ENCODE measurements at regions not wholly inside any gene's neighbourhood (a gene's known extent, or its start where the extent isn't known, plus 50 kb on each side); places are given as distances from the start of the nearest gene placed in this dataset.

DNA sequence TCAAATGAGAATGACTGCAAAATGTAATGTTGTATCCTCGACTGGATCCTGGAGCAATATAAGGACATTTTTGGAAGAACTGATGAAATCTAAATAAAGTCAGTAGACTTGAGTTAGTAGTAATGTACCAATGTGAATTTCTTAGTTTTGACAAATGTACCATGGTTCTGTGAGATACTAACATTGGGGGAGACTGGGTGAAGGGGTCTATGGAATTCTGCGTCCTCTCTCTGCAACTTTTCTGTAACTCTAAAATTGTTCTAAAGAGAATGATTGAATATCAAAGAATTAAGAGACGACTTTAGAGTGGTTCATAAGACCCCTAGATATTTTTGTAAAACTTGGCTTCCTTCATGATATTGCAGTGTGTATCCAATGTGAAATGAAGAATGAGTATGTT is 59.2 kb upstream of the KAZN start:
- peaks cover 0 to 3% (median 0%) of the 10 kb centered on the region in 4 donors for H3K9me3 ChIP-seq (ENCODE audit: control insufficient read depth in 4 of 4, insufficient read depth in 3 of 4, low read length in 3 of 4)
- H3K4me3 ChIP-seq, result no peak overlapping the region
- no peaks in the 10 kb centered on the region for H3K36me3 ChIP-seq (ENCODE audit: control insufficient read depth in 4 of 4, insufficient read depth in 4 of 4, low read length in 4 of 4)
- no peak for DNase-seq
- ATAC-seq (ENCODE audit: insufficient read depth, low FRiP score), result no peak
- no peak overlapping the region for H3K27ac ChIP-seq (ENCODE audit: low read depth in 1 of 2, low read length in 1 of 2)
- peaks cover 0 to 8% (median 0%) of the 10 kb centered on the region in 5 donors for H3K4me1 ChIP-seq (ENCODE audit: control insufficient read depth in 5 of 5, insufficient read depth in 5 of 5, low read length in 5 of 5)
- H3K9ac ChIP-seq (ENCODE audit: insufficient read depth in 1 of 2, low read length in 2 of 2), result no peak overlapping the region
- no peaks in the 10 kb centered on the region for H3K27me3 ChIP-seq (ENCODE audit: control insufficient read depth in 3 of 3, insufficient read depth in 3 of 3, low read length in 2 of 3)
- WGBS, 2 donors, result 90 to 91% methylated on average over 3 of the region's 3 CpGs
- TF ChIP-seq, protein P1, sequence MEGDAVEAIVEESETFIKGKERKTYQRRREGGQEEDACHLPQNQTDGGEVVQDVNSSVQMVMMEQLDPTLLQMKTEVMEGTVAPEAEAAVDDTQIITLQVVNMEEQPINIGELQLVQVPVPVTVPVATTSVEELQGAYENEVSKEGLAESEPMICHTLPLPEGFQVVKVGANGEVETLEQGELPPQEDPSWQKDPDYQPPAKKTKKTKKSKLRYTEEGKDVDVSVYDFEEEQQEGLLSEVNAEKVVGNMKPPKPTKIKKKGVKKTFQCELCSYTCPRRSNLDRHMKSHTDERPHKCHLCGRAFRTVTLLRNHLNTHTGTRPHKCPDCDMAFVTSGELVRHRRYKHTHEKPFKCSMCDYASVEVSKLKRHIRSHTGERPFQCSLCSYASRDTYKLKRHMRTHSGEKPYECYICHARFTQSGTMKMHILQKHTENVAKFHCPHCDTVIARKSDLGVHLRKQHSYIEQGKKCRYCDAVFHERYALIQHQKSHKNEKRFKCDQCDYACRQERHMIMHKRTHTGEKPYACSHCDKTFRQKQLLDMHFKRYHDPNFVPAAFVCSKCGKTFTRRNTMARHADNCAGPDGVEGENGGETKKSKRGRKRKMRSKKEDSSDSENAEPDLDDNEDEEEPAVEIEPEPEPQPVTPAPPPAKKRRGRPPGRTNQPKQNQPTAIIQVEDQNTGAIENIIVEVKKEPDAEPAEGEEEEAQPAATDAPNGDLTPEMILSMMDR (IDR thresholded peaks at IDR 0.05; ENCODE audit: control extremely low read depth, extremely low read depth), result no peak

DNA sequence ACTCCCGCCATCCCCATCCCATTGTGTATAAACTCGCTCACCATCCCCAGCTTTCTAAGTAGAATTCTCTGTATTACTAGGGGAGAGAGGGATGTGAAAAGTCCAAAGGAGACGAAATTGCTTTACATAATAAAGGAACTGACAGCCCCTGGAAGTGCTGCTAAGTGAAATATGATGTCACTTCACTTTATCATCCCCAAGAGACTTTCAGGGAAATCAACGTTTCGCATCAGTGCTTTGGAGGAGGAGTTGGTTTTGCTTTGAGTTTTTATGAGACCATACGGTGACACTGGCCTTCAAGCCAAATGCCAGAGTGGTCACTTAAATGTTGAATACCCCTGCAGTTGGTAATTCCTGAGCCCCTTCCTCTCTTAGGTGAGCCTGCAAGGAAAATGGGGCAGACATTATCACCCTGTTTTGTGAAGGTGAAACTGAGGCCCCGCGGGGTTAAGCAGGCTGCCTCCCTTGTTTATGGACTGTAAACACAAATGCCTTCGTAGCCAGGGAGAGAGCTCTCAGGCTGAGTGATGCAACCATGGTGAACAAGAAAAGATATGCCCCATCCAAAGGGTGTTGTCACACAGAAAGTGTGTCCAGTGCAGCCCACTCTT is 58.4 kb upstream of the KAZN start:
- DNase-seq (no peak), ATAC-seq (ENCODE audit: insufficient read depth, low FRiP score) (no peak)
- WGBS, 2 donors, result 66 to 69% methylated on average over 9 of the region's 9 CpGs
- H3K9me3 ChIP-seq (ENCODE audit: control insufficient read depth in 4 of 4, insufficient read depth in 3 of 4, low read length in 3 of 4), result peaks cover 0 to 3% (median 0%) of the 10 kb centered on the region in 4 donors
- no peak overlapping the region for H3K27ac ChIP-seq (ENCODE audit: low read depth in 1 of 2, low read length in 1 of 2)
- no peaks in the 10 kb centered on the region for H3K27me3 ChIP-seq (ENCODE audit: control insufficient read depth in 3 of 3, insufficient read depth in 3 of 3, low read length in 2 of 3)
- no peak overlapping the region for H3K9ac ChIP-seq (ENCODE audit: insufficient read depth in 1 of 2, low read length in 2 of 2)
- H3K4me3 ChIP-seq, result no peak overlapping the region
- no peaks in the 10 kb centered on the region for H3K36me3 ChIP-seq (ENCODE audit: control insufficient read depth in 4 of 4, insufficient read depth in 4 of 4, low read length in 4 of 4)
- TF ChIP-seq, protein P1 (IDR thresholded peaks at IDR 0.05; ENCODE audit: control extremely low read depth, extremely low read depth), result no peak
- peaks cover 0 to 8% (median 0%) of the 10 kb centered on the region in 5 donors for H3K4me1 ChIP-seq (ENCODE audit: control insufficient read depth in 5 of 5, insufficient read depth in 5 of 5, low read length in 5 of 5)

DNA sequence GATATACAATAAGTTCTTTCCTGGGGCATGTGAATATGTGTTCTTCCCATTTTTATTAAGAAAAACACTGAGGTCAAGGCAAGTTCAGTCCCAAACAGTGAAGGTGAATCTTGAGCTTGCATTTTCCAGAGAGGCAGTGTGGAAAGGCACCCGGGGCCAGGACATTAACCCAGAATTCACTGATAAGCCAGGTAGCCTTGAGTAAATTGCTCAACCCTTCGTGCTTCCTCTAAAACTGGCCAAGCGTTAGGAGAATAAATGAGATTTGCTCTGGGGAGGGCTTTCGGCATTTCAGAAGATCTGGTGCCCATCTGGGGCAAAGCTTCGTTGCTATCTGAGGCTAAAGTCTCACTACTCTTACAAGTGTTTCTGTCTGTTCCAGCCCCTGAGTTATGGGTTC is 57.1 kb upstream of the KAZN start:
- no peak overlapping the region for H3K9ac ChIP-seq (ENCODE audit: insufficient read depth in 1 of 2, low read length in 2 of 2)
- H3K9me3 ChIP-seq (ENCODE audit: control insufficient read depth in 4 of 4, insufficient read depth in 3 of 4, low read length in 3 of 4), result peaks cover 0 to 3% (median 0%) of the 10 kb centered on the region in 4 donors
- DNase-seq (no peak), ATAC-seq (ENCODE audit: insufficient read depth, low FRiP score) (no peak)
- H3K27me3 ChIP-seq (ENCODE audit: control insufficient read depth in 3 of 3, insufficient read depth in 3 of 3, low read length in 2 of 3), result no peaks in the 10 kb centered on the region
- WGBS, 2 donors, result 63 to 83% methylated on average over 5 of the region's 5 CpGs
- no peaks in the 10 kb centered on the region for H3K36me3 ChIP-seq (ENCODE audit: control insufficient read depth in 4 of 4, insufficient read depth in 4 of 4, low read length in 4 of 4)
- H3K27ac ChIP-seq (ENCODE audit: low read depth in 1 of 2, low read length in 1 of 2), result no peak overlapping the region
- H3K4me3 ChIP-seq, result no peak overlapping the region
- TF ChIP-seq, protein P1 (IDR thresholded peaks at IDR 0.05; ENCODE audit: control extremely low read depth, extremely low read depth), result no peak
- peaks cover 0 to 8% (median 0%) of the 10 kb centered on the region in 5 donors for H3K4me1 ChIP-seq (ENCODE audit: control insufficient read depth in 5 of 5, insufficient read depth in 5 of 5, low read length in 5 of 5)
